Muscle of back (tissue), 3 donors: ENCODE measurements at regions not wholly inside any gene's neighbourhood (a gene's known extent, or its start where the extent isn't known, plus 50 kb on each side); places are given as distances from the start of the nearest gene placed in this dataset.

Experiments used
- DNase-seq, 3 donors: peaks; one replicate each; pipeline versions ENCODE4 v3.0.0 to v3.0.0-alpha.2; 2013

DNA sequence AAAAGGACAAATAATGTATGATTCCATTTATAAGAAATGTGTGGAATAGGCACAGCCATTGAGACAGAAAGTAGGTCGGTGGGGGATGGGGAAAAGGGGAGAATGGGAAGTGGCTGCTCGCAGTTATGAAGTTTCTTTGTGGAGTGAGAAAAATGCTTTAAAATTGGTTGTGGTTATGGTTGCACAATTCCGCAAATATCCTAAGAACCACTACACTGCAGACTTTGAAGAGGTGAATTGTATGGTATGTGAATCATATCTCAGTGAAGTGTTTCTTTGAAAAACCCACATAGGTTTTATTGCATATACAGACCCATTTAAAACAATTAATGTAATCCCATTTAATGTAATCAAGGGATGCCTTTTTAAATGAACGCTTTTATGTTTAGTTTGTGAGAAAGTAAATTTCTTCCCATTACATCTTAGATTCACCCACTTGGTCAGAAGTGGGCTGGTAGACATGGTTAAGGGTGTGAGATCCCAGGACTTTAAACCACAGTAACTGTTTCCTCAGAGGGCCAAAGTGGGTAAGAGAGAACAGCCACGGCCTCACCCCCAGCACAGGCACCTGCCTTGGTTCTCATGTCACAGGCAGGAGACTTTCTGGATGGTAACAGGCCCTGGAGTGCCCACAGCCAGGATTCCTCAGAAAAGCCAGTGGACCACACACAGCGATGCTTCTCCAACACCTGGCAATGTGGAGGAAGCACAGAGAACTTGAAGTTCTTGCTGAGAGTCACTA lies 119.3 kb upstream of the GJB6 start:
- DNase-seq: peak in 1 of 3 donors; percentile 86

DNA sequence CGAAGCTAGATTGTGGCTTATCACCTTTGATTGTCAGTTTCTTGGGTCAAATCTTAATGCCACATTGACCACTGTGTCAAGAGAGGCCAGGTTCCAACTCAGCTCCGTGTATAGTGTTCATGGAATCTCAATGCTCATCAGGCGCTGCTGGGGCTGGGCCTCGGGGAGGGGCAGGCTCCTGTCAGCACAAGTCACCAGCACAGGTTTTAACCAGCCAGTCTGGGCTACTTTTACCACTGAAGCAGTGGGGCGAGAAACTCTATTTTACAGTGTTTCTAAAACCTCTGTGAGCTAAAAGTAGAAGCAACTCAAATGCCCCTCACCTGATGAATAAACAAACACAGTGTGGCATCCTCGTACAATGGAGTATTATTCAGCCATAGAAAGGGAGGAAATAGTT lies 118.7 kb upstream of the GJB6 start:
- no peak for DNase-seq

DNA sequence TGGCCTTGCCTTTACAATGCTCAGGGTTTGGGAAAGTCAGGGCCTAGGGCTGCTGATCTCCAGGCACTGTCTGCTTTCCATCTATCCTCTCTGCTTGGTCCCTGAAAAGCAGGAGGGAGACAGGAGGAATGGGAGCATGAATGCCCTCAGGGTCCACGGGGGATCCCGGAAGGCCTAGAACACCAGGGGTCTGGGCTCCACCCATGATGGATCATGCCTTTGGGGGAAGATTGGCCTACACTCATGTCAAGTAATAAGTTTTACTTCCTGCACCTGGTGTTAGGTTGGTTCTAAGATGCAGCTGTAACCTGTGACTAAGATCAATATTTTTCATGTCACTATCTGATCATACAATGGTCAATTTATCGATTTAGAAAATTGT lies 118.3 kb upstream of the GJB6 start:
- DNase-seq: no peak

DNA sequence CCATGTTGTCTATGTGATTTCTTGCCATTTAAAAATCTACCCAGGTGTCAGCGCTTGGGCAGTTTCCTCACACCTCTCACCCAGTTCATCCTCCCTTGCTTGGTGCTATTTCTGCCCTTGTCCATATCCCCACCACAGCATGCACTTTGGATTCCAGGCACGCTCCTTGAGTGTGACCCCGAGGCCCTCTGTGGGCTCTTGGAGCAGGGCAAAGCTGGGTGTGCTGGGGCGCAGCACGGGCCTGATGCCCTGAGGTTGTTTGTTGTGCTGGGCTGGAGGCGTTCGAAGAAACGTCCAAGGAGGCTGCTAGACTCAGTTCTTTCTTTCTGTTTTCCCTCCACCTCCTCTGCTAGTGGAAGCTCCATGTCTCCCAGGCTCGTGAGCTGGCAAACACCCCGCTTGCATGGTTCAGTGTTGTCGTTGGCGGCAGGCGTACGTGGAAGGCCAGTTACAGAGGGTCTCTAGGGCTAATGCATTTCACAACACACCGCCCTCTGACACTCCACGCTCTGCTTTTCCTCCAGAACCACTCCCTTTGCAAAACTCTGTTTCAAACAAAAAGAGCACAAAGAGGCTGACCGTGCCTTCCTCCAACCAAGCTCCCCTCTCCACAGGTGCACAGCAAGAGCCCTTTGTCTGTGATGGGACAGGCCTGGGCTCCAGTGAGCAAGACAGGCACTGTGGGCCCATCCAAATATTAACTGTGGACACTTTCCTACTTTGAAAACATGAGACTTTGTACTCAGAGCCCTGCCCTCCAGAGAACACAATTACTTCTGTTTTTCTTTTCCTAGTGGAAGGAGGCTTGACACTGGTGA lies 117.7 kb upstream of the GJB6 start:
- DNase-seq: peak in 1 of 3 donors; percentile 35

DNA sequence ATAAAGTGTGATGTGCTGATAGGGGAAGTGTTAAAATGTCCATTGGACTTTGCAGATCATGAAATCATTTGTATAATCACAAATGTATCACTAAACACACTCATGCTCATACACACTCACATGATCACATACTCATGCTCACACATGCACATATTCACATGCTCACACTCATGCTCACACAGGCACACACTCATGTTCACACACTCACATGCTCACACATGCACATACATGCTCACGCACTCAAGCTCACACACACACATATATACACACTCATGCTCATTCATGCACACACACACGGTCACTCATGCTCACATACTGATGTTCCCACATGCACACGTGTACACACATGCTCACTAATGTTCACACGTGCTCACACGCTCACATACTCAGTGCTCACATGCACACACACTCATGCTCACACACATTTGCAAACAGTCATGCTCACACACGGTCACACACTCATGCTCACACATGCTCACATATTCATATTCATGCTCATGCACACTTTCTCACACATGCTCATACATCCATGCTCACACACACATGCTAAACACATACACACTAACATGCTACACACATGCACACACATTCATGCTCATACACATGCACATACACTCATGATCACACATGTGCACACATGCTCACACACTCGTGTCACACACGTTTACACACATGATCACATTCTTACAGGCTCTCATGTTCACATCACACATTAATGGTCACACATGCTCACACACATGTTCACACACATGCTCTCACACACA lies 116.7 kb upstream of the GJB6 start:
- no peak for DNase-seq

DNA sequence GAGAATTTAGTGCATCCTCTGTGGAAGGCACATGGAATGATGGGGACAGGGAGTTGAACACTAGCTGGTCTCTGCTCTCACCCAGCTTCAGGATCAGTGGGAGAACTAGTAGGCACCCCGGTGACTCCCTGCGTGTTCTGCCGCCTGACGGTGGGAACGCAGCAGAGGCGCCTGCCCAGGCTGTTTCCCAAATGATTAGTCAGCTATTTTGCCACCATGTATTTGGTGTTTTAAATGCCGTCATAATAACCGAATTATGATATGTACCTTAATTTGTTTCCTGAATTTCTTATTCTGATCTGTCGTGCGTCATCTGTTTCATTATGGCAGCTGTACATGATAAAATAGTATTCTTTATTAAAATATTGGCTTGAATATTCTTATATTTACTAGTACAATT lies 115.9 kb upstream of the GJB6 start:
- DNase-seq: no peak

DNA sequence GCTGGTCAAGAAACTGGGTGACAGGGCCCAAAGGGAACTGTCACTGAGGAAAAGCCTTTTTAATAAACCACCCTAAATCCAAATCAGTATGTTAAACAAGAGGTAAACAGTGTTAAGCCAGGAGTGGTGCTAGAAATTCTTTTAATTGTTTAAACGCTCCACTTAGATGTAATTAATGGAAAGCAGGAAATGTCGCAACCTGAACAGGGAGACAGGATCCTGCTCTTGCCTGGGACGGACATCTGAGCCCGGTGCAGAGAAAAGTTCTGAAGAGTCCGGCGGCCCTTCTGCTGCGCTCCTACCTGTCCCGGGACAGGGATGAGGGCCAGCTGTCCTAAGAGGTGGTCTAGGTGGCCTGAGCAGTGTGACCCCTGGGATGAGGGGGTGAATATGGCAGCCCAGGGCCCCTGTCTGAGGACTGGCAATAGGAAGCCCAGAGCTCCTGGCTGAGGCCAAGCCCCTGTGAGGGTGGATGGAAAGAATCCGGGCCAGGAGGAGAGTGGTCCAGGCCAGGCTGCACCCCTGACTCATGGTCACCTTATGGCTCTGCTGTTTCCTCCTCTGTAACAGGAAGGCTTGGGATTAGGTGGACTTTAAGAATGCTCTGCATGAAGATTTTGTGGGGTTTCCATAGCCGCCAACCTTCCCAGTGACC lies 112.8 kb upstream of the GJB6 start:
- DNase-seq: no peak

DNA sequence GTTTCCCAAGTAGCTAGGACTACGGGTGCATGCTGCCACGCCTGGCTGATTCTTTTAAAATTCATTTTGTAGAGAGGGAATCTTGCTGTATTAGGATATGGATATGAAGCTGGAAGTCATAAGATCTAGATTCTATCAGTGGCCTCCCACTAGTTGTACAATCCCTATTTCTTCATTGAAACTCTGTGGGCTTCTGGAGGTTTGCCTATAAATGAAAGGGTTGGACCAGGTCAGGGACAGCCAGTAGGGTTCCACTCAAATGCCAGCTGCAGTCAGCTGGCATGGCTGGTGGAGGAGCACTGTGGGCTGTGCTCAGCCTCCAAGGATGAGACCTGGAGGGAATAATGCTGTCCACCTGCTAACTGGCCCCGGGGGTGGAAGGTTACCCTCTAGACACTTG lies 110.2 kb upstream of the GJB6 start:
- DNase-seq: no peak

DNA sequence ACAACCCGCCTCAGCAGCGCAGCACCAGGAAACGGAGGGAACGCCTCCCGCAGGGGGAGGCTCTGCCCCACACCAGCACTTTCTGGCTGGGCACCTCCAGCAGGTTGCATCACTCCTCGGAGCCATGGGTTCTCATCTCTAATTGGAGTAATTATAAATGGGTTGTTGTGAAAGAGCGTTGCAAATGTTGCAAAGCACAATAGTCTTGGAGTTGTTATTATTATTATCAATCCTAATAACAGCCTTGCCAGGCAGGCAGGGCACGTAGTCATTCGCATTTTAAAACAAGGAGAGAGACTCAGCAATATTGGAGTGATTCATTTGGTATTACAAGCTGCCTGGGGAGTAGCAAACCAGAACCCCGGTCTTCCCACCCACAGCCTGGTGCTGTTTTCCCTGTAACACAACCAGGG lies 108.6 kb upstream of the GJB6 start:
- DNase-seq: no peak

DNA sequence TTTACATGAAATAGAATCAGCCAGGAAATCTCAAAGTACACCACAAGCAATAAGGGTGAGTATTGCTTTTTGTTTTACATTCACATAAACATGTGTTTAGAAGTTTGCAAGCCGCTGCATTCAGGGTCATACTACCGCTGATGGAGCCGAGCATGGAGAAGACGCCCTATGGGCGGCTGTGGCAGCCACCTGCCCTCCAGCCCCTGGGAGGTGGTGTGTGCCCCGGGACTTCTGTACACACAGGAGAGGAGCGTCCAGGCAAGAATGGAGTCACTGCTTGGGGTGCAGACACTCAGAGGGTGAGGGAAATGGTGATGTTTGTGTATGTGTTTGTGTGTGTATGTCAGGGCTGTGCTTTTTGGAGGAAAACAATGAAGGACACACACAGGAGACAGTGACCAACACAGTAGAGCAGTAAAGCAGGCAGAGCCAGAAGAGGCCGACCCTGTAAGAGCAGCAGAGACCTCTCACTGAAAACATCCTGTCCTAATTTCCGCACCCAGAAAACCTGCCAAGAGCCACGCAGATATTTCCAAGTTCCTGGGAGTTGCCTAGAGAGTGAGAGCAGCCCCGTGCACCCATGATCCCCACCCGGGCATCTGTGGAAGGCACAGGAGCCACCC lies 108.1 kb upstream of the GJB6 start:
- DNase-seq: peak in 1 of 3 donors; percentile 25

DNA sequence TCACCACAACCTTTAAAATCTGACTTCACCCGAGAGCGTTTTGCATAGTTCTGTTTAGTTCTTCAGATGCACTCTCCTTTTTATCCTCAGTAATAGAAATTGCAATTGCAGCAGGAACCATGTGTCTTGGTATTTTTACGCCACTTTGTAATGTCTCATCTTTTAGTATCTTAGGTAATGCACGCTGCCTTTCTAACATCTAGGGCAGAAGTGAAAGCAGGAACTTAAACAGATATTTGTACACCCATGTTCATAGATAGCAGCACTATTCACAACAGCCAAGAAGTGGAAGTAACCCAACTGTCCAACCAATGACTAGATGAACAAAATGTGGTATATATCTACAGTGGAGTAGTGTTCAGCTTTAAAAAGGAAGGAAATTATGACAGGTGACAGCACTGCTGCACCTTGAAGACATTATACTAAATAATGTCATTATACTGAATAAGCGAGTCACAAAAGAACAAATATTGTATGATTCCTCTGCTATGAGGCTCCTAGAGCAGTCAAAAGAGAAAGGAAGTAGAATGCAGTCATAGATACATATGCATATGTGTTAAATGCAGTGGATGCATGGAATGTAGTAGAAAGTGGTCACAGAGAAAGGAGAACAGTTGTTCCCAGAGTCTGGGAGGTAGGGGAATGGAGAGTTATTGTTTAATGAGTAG lies 105.9 kb upstream of the GJB6 start:
- DNase-seq: no peak

DNA sequence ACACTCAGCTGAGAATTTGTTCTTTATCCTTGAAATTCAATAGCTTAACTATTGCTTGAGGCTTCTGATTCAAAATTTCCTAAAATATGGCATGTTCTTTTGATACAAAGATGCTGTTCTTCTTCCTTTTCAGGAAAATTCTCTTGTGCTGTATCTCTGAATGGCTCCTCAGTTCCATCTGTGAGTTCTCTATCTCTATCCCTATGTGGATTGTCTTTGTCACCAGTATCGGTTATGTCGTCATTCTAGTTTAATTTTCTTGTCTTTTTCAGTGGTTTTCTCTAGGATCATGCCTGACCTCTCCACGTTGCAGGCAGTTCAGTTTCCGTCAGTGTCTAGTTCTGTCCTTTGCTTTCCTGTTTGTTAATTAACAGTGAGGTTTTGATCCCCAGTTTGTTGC lies 104.6 kb upstream of the GJB6 start:
- no peak for DNase-seq

DNA sequence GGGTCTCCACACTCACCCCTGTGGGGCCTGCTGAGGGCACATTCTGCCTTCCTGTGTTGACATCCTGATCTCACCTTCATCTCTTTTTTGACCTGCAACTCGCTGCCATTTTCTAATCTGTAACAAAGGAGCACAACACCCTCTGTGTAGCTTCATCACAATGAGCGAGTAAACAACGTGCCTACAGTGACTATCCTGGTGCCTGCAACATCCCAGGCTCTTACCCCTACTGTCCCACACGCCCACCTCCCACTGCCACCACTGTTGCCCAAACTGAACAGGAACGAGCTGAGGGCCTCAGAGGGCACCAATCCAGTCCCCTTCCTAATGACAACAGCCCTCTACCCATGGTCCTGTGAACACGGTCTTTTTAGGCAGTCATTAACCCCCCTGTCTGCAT lies 102.2 kb upstream of the GJB6 start:
- DNase-seq: no peak

DNA sequence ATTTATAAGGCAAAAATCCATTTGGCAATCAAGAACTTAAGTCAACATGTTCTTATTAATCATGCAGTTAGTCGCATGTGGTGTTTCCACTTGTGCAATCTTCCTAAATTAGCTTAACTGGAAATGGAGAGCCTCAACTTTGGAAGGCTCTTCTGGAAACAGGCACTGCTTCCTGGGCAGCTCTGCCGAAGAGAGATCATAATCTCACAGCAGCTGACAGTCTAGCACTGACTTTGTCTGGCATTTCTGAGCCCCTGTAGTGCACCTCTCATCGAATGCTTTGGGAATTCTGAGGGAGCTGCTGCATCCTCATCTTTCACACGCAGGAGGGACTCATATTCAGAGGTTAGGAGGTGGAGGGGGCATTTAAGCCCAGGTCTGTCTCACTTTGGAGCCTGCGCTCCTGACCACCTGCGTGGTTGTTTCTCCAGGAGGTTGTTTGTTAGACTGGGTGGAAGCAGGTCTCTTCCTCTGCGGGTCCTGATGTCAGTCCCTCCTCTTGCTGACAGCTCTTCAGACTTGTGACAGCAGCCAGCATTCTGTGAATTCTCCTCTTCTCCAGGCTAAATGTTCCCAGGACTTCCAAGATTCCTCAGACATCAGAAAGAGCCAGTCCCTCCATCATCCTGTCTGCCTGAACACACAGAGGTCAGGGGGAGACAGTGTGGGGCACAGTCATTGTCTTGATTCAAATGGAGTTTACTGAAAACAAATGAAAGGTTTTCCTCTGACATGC lies 100.4 kb upstream of the GJB6 start:
- no peak for DNase-seq

DNA sequence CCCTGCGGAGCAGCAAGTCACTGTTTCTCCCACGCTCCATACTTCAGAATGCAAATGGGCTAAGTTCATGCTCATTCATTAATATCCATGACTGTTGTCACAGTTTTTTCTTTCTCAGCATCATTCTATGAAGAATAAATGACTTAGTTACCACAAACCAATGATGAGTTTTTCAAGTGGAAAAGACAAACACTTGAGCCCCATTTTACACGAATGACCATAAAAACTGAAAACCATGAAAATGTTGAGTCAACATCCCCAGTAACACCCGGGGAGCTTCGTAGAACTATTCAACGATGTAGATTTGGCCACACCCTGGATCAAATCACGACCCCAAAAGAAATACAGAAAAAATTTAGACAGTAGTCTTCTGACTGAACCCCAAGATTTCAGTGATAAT lies 99.8 kb upstream of the GJB6 start:
- DNase-seq: no peak

DNA sequence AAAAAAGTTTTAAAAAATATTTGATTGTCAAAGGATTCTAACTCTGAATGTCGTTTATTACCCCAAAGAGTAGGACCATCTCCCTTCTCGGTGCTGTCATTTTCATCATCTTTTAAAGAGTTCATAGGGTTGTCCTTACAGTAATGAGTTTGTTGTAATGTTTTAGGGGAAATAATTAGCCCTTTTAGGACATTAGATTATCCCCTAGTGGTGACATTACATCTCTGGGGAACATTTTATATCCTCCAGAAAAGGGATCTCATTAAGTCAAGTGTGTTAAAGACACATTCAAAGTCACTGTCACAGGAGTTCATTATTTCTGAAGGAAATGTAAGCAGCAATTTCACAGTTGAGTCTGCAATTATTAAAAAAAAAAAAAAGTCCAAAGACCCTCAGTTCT lies 99.3 kb upstream of the GJB6 start:
- no peak for DNase-seq

DNA sequence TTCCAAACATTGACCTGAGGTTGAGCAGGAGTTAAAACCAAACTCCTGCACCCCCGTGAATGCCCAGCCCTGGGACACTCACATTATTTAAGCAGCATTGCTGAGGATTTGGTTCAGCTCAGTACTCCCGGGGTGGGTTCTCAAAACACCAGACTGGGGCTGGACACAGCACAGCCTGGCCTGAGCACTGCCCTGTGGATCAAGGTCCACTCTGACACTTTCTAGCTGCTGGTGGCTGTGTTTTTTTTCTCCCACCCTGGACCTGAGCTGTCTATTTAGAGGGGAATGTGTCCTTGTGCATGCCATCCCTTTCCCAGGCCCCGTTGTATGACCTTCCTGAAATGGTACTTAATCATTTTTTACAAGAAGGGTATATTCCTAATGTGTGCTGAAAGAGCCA lies 94.7 kb upstream of the GJB6 start:
- DNase-seq: no peak

DNA sequence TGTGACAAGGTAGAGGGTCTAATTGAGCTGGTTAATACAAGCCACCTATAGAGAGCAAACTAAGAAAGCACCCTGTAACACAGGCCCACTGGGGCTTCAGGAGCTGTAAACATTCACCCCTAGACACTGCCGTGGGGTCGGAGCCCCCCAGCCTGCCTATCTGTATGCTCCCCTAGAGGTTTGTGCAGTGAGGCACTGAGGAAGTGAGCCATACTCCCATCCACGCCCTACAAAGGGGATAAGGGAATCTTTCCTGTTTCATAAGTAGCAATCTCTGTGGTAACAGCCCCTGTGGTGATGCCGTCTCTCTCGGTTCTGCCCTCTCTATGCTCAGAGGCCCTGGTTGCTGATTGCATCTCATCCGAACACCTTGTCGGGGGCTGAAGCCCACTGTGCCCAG lies 94.2 kb upstream of the GJB6 start:
- DNase-seq: no peak

DNA sequence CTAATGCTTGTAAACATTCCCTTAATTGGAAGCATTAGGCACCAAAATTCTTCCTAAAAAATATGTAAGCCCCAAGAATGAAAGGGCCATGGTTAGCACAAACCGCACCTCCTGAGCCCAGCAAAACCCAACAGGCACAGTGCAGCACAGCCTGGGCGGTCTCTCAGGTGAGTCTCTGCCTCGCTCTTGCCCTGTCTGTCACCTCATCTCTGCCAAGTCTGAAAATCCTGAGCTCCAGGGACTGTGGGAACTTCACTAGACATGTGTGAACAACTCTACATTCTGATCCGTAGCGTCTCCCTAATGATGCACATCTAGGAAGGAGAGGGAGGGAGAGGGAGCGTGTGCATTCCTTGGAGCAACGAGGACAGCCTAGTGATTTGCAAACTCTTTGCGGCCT lies 88.8 kb upstream of the GJB6 start:
- DNase-seq: no peak

DNA sequence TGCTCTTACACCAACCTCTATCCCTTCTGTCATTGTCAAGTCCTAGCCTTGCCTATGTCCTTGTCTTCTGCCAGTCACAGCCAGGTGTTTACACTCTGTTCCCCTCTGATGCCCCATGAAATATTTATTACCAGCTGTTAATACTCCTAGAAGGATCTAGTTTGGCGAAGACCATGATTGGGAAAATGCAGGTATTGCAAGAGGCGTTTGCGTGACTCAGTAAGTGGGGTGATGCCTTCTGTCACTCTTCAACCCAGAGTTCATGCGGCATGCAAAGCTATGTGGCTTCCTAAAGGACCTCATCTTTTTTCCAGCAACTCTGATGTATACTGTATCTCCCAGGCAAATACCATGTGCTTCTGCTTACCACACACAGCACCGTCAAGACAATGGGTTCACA lies 81.8 kb upstream of the GJB6 start:
- DNase-seq: no peak

DNA sequence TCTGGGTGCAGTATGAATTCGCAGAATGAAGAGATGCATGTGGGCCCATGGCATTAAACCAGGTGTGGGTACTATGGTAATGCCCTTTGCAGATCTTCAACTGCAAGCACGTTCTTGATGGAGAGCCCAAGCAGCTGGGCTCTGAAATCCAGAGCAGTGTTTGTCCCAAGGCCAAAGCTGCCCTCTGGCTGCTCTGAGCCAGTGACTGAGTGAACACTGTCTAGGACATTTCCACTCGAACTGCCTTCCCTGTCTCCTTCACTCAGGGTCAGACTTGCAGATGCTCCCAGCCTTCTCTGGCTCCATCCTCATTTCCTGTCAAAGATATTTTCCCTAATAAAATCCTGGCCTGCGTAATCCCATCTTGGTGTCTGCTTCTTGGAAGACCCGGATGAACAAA lies 80.2 kb upstream of the GJB6 start:
- no peak for DNase-seq
